PC-9 (cell line): ENCODE measurements at regions not wholly inside any gene's neighbourhood (a gene's known extent, or its start where the extent isn't known, plus 50 kb on each side); places are given as distances from the start of the nearest gene placed in this dataset.
"Not testable (repeated sequence)": the region's sequence is repeated elsewhere in the genome, so short reads cannot be mapped to it uniquely, and the experiment has no call there.

ENCODE experiments used
- BruUV-seq: library from RNA; stranded (reverse); fragments of 400-500 nt; replicated peaks from 2 replicates; lab custom pipeline; 2021; lab: Mats Ljungman, UMichigan
- CTCF ChIA-PET: fragments of 300-600 bp; sonication (Branson Sonifier 250); formaldehyde crosslinking; loops from one replicate; lab custom pipeline; 2022; ENCODE audit warnings: antibody characterized with exemption; lab: Charles Lee
- POLR2A ChIA-PET: fragments of 300-600 bp; sonication (Branson Sonifier 250); formaldehyde crosslinking; loops from one replicate; lab custom pipeline; 2022; ENCODE audit warnings: antibody characterized with exemption; ENCODE audit not compliant: unreplicated experiment; lab: Charles Lee
- DNase-seq, 2 experiments: peaks; one replicate each; pipeline versions ENCODE4 v3.0.0 to v3.0.0-alpha.2; 2015 to 2022; ENCODE audit warnings: mixed read lengths in 1 of 2
- H2AFZ ChIP-seq: fragments of 200-600 bp; sonication (generic); 2 replicates; pipeline ENCODE4 v1.8.1; 2017; ENCODE audit warnings: antibody characterized with exemption
- H3F3A ChIP-seq: fragments of 200-600 bp; sonication (generic); 2 replicates; pipeline ENCODE4 v1.8.1; 2017; ENCODE audit warnings: antibody characterized with exemption, mild to moderate bottlenecking, low read depth; ENCODE audit not compliant: insufficient read depth
- H3K27ac ChIP-seq: fragments of 200-600 bp; sonication (generic); 2 replicates; pipeline ENCODE4 v1.6.1; 2016; ENCODE audit warnings: mixed run types
- H3K27me3 ChIP-seq: fragments of 200-600 bp; sonication (generic); 2 replicates; pipeline ENCODE4 v1.6.1; 2016; ENCODE audit warnings: low read depth, mixed run types; ENCODE audit not compliant: insufficient read depth
- H3K36me3 ChIP-seq: fragments of 200-600 bp; sonication (generic); 2 replicates; pipeline ENCODE4 v1.6.1; 2016; ENCODE audit warnings: low read depth, mixed run types
- H3K4me1 ChIP-seq: fragments of 200-600 bp; sonication (generic); replicated peaks from 2 replicates; pipeline ENCODE4 v1.6.1; 2016; ENCODE audit warnings: mixed run types; ENCODE audit not compliant: insufficient read depth
- H3K4me2 ChIP-seq: fragments of 200-600 bp; sonication (generic); 2 replicates; pipeline ENCODE4 v1.6.1; 2017; ENCODE audit warnings: mixed run types
- H3K4me3 ChIP-seq: fragments of 200-600 bp; sonication (generic); 2 replicates; pipeline ENCODE4 v1.6.1; 2016; ENCODE audit warnings: mixed run types
- H3K79me2 ChIP-seq: fragments of 200-600 bp; sonication (generic); 2 replicates; pipeline ENCODE4 v1.6.1; 2017; ENCODE audit warnings: low read depth, mixed run types
- H3K9me2 ChIP-seq: fragments of 200-600 bp; sonication (generic); 2 replicates; pipeline ENCODE4 v1.8.1; 2017; ENCODE audit warnings: mild to moderate bottlenecking; ENCODE audit not compliant: insufficient read depth
- H3K9me3 ChIP-seq: fragments of 200-600 bp; sonication (generic); 2 replicates; pipeline ENCODE4 v1.8.1; 2016; ENCODE audit warnings: low read depth; ENCODE audit not compliant: insufficient read depth
- H4K20me1 ChIP-seq: fragments of 200-600 bp; sonication (generic); 2 replicates; pipeline ENCODE4 v1.8.1; 2017; ENCODE audit not compliant: insufficient read depth
- CTCF ChIP-seq: fragments of 200-600 bp; sonication (generic); conservative IDR thresholded peaks from 2 replicates; pipeline ENCODE4 v1.6.1; 2017; ENCODE audit warnings: mixed run types, antibody characterized with exemption, mild to moderate bottlenecking, moderate library complexity
- EZH2 ChIP-seq: fragments of 200-600 bp; sonication (generic); IDR thresholded peaks from 2 replicates; pipeline ENCODE4 v1.8.0; 2017; ENCODE audit warnings: antibody characterized with exemption, low read depth
- intact Hi-C: fragments of 100-400 bp; cut with micrococcal nuclease; formaldehyde crosslinking; loops from one replicate; pipeline ENCODE4 v1.10.0; 2022; ENCODE audit not compliant: unreplicated experiment

DNA sequence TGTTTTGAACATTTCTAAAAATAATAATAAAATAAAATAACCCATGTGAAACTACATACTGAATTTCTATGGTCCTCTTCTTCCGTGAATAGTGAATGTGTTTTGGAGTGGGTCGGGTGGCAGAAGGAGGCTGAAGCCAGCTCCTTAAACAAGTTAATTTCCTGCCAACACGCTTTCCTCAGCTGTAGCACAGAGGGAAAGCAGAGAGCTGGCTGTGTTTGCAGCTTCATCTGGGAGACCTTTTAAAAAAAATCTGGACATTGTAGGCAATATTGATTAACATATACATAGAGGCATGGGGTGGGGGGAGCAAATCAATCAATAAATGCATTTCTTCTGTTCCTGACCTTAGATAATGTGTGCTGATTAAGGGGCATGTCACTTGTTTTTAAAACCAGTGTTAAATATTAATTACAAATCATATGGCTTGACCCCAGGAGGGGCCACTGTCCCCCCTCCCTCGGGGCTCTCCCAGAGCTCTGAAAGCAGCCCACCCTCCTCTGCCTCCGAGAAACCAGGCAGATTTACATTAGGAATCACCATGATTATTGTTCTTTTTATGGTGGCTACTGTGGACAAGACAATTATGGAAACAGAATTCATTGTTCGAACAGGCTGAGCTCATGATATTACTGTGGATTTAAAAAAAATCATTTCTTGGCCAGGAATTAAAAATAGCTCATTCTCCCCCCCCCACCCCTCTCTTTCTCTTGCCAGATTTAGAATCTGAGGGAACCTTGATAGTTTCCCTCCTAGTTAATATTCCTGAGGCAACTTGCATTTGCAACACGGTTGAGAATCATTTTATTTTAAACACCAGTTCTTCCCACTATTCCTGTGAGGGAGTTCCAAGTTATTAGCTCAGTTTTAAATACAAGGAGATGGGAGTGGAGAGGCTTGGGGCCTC, 100.5 kb upstream of the CARD11 start:
- ChIA-PET POLR2A (interaction anchor here (0.6 kb wide), 2 partner anchors 101 kb away, joined by 5 to 7 read pairs; no protein-coding TSS in a partner anchor), CTCF (interaction anchor here (0.6 kb wide), 1 partner anchor 157 kb away, joined by 3 read pairs; the partner anchor contains the start of gene SDK1)
- peaks cover 23% of the 10 kb centered on the region for H3F3A ChIP-seq
- H4K20me1 ChIP-seq = no peaks in the 10 kb centered on the region
- H3K27ac ChIP-seq = no peak overlapping the region
- no peak overlapping the region for H2AFZ ChIP-seq
- H3K27me3 ChIP-seq = no peaks in the 10 kb centered on the region
- no peak for DNase-seq
- no TSS peak for BruUV-seq
- H3K9me2 ChIP-seq = no peaks in the 10 kb centered on the region
- H3K4me1 ChIP-seq = peaks cover 30% of the 10 kb centered on the region
- TF ChIP-seq CTCF = no peak
- TF ChIP-seq EZH2 = no peak
- no peaks in the 10 kb centered on the region for H3K36me3 ChIP-seq
- intact Hi-C loops = no loop called here
- no peaks in the 10 kb centered on the region for H3K79me2 ChIP-seq
- H3K4me2 ChIP-seq = no peak overlapping the region
- H3K9me3 ChIP-seq = no peaks in the 10 kb centered on the region
- H3K4me3 ChIP-seq = no peak overlapping the region

GRCh38 chr7:3144776-3145125, 101.1 kb upstream of the CARD11 start:
- H3K4me2 ChIP-seq, DNase-seq, intact Hi-C loops, H3K79me2 ChIP-seq, H2AFZ ChIP-seq, CTCF ChIA-PET, H4K20me1 ChIP-seq, H3K27me3 ChIP-seq, H3K9me2 ChIP-seq, H3K4me3 ChIP-seq, H3K36me3 ChIP-seq, POLR2A ChIA-PET, H3K27ac ChIP-seq, BruUV-seq, H3K9me3 ChIP-seq: not testable (repeated sequence)
- peaks cover 31% of the 10 kb centered on the region for H3K4me1 ChIP-seq
- peaks cover 23% of the 10 kb centered on the region for H3F3A ChIP-seq

GRCh38 chr7:3146571-3147226, 103.0 kb upstream of the CARD11 start:
- peak overlapping the region; percentile 74 for H3K4me2 ChIP-seq
- H3K36me3 ChIP-seq = no peaks in the 10 kb centered on the region
- TF ChIP-seq EZH2 (no peak), CTCF (no peak)
- H3F3A ChIP-seq = peaks cover 23% of the 10 kb centered on the region
- ChIA-PET CTCF (interaction anchor here (0.6 kb wide), 1 partner anchor 184 kb away, joined by 3 read pairs; no protein-coding TSS in a partner anchor), POLR2A (no interaction called here)
- peak overlapping the region; percentile 56 for H2AFZ ChIP-seq
- H3K4me1 ChIP-seq = peaks cover 35% of the 10 kb centered on the region
- no TSS peak for BruUV-seq
- peak; percentile 60 to 91 for DNase-seq
- H4K20me1 ChIP-seq = no peaks in the 10 kb centered on the region
- H3K27ac ChIP-seq = peak overlapping the region; percentile 79
- H3K9me2 ChIP-seq = no peaks in the 10 kb centered on the region
- peak overlapping the region; percentile 32 for H3K4me3 ChIP-seq
- H3K9me3 ChIP-seq = no peaks in the 10 kb centered on the region
- H3K79me2 ChIP-seq = no peaks in the 10 kb centered on the region
- H3K27me3 ChIP-seq = no peaks in the 10 kb centered on the region
- intact Hi-C loops = no loop called here

- CTCF ChIA-PET, DNase-seq, H3K9me3 ChIP-seq, H3K9me2 ChIP-seq, H3K27me3 ChIP-seq, intact Hi-C loops, H4K20me1 ChIP-seq, H3K79me2 ChIP-seq, BruUV-seq, POLR2A ChIA-PET, H3K4me3 ChIP-seq, H3K4me2 ChIP-seq, H2AFZ ChIP-seq, H3K36me3 ChIP-seq, H3K27ac ChIP-seq: not testable (repeated sequence)
- H3K4me1 ChIP-seq = peaks cover 43% of the 10 kb centered on the region
- peaks cover 23% of the 10 kb centered on the region for H3F3A ChIP-seq
Observed at GRCh38 chr7:3148471-3148870, 104.8 kb upstream of the CARD11 start.
